MCF 10A (cell line): ENCODE measurements at regions not wholly inside any gene's neighbourhood (a gene's known extent, or its start where the extent isn't known, plus 50 kb on each side); places are given as distances from the start of the nearest gene placed in this dataset.

Experiments used
- BruUV-seq: library from RNA; stranded (reverse); fragments of 400-500 nt; replicated peaks from 2 replicates; lab custom pipeline; 2021; lab: Mats Ljungman, UMichigan
- CTCF ChIA-PET: fragments of 300-600 bp; sonication (Branson Sonifier 250); formaldehyde crosslinking; extraction: SDS; loops from one replicate; lab custom pipeline; 2021; ENCODE audit warnings: antibody characterized with exemption, inconsistent platforms; lab: Yijun Ruan, JAX
- POLR2A ChIA-PET: fragments of 300-600, 350-650 bp; sonication (Branson Sonifier 250); formaldehyde crosslinking; extraction: SDS; loops from one replicate; lab custom pipeline; 2020; ENCODE audit warnings: antibody characterized with exemption, inconsistent platforms; lab: Yijun Ruan, JAX
- DNase-seq: peaks from one replicate; pipeline ENCODE4 v3.0.0-alpha.2; 2018; ENCODE audit not compliant: unreplicated experiment
- H3K27ac Mint-ChIP-seq: one replicate; pipeline ENCODE4 v1.8.0; 2022; ENCODE audit warnings: mild to moderate bottlenecking, low read depth, mixed read lengths; ENCODE audit not compliant: unreplicated experiment
- H3K27me3 Mint-ChIP-seq: one replicate; pipeline ENCODE4 v1.8.0; 2022; ENCODE audit warnings: mixed read lengths; ENCODE audit not compliant: insufficient read depth, unreplicated experiment
- H3K36me3 Mint-ChIP-seq: one replicate; pipeline ENCODE4 v1.8.0; 2022; ENCODE audit warnings: mild to moderate bottlenecking, moderate library complexity, mixed read lengths; ENCODE audit not compliant: insufficient read depth, unreplicated experiment
- H3K4me1 Mint-ChIP-seq: one replicate; pipeline ENCODE4 v1.8.0; 2022; ENCODE audit warnings: mixed read lengths; ENCODE audit not compliant: insufficient read depth, unreplicated experiment
- H3K4me3 Mint-ChIP-seq: one replicate; pipeline ENCODE4 v1.8.0; 2022; ENCODE audit warnings: mild to moderate bottlenecking, moderate library complexity, mixed read lengths; ENCODE audit not compliant: unreplicated experiment
- H3K9me3 Mint-ChIP-seq: one replicate; pipeline ENCODE4 v1.8.0; 2022; ENCODE audit warnings: mixed read lengths; ENCODE audit not compliant: unreplicated experiment
- intact Hi-C: fragments of 100-400 bp; cut with micrococcal nuclease; formaldehyde crosslinking; loops from 2 replicates; pipeline ENCODE4 v1.14.1; 2022
- TF ChIP-seq, protein P1 (sequence below): fragments of 200-600 bp; IDR thresholded peaks from one replicate; pipeline ENCODE4 v1.8.0; 2022; ENCODE audit warnings: antibody characterized with exemption, mild to moderate bottlenecking; ENCODE audit not compliant: unreplicated experiment

DNA sequence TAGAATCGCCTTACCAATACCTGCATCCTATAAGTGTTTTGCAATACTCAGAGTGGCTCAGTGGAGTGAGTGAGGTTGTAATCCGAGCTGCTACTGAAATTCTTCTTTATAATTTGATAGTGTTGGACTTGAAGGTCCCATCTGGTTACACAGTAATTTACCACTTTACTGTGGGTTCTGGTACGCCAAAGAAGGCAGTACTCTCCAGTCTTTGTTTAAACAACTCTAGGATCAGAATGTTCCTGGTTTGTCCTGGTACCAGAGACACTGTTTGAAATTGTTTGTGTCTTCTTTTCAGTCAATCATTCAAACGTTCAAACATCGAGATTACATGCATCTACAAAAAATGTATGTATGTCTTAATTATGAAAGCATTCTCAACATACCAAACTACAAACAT lies 51.3 kb upstream of the AMN1 start:
- peaks cover 11% of the 10 kb centered on the region for H3K9me3 Mint-ChIP-seq
- TF ChIP-seq, protein P1, sequence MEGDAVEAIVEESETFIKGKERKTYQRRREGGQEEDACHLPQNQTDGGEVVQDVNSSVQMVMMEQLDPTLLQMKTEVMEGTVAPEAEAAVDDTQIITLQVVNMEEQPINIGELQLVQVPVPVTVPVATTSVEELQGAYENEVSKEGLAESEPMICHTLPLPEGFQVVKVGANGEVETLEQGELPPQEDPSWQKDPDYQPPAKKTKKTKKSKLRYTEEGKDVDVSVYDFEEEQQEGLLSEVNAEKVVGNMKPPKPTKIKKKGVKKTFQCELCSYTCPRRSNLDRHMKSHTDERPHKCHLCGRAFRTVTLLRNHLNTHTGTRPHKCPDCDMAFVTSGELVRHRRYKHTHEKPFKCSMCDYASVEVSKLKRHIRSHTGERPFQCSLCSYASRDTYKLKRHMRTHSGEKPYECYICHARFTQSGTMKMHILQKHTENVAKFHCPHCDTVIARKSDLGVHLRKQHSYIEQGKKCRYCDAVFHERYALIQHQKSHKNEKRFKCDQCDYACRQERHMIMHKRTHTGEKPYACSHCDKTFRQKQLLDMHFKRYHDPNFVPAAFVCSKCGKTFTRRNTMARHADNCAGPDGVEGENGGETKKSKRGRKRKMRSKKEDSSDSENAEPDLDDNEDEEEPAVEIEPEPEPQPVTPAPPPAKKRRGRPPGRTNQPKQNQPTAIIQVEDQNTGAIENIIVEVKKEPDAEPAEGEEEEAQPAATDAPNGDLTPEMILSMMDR = no peak
- intact Hi-C loops = no loop called here
- no TSS peak for BruUV-seq
- no peak for DNase-seq
- H3K4me3 Mint-ChIP-seq = no peak overlapping the region
- no peaks in the 10 kb centered on the region for H3K4me1 Mint-ChIP-seq
- no peaks in the 10 kb centered on the region for H3K27me3 Mint-ChIP-seq
- CTCF ChIA-PET = no interaction called here
- no peaks in the 10 kb centered on the region for H3K36me3 Mint-ChIP-seq
- no peak overlapping the region for H3K27ac Mint-ChIP-seq
- POLR2A ChIA-PET = no interaction called here

DNA sequence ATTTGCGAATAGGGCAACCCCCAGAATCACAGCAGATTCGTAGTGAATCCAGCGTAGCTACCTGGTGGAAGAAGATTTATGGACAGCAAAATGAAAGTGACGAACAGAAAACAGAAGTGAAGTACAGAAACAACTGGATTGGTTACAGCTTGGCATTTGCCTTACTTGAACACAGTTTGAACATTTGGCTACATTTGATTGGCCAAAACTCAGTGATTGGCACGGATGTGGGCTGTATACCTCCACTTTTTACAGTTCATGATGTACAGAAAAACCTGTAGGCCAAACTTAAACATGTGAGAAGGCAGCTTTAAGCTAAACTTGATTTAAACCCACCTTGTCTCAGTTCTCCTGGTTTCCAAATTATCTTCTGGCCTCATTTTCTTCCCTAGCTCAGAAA lies 49.9 kb upstream of the AMN1 start:
- H3K9me3 Mint-ChIP-seq = peaks cover 4% of the 10 kb centered on the region
- no TSS peak for BruUV-seq
- no peak overlapping the region for H3K4me3 Mint-ChIP-seq
- no peaks in the 10 kb centered on the region for H3K27me3 Mint-ChIP-seq
- ChIA-PET CTCF (interaction anchor here (0.6 kb wide), 1 partner anchor 104 kb away, joined by 4 read pairs; no protein-coding TSS in a partner anchor), POLR2A (interaction anchor here (1.3 kb wide), 1 partner anchor 50 kb away, joined by 5 read pairs; the partner anchor contains the start of gene AMN1)
- H3K36me3 Mint-ChIP-seq = no peaks in the 10 kb centered on the region
- no peak for DNase-seq
- H3K4me1 Mint-ChIP-seq = no peaks in the 10 kb centered on the region
- intact Hi-C loops = no loop called here
- TF ChIP-seq, protein P1 = no peak
- H3K27ac Mint-ChIP-seq = no peak overlapping the region
